OCI-LY3 (cell line): ENCODE measurements at regions not wholly inside any gene's neighbourhood (a gene's known extent, or its start where the extent isn't known, plus 50 kb on each side); places are given as distances from the start of the nearest gene placed in this dataset.
"Not testable (repeated sequence)": the region's sequence is repeated elsewhere in the genome, so short reads cannot be mapped to it uniquely, and the experiment has no call there.

ENCODE experiments used
- H2AFZ ChIP-seq: fragments of 200-600, 300-600 bp; shearing (Covaris generic); 2 replicates; pipeline ENCODE4 v1.6.0; 2014; ENCODE audit warnings: antibody characterized with exemption, low read depth, low read length
- H3K27ac ChIP-seq: fragments of 200-600, 300-600 bp; sonication (generic); 2 replicates; pipeline ENCODE4 v1.5.1; 2014; ENCODE audit warnings: mild to moderate bottlenecking, low read length, moderate library complexity, mixed read lengths
- H3K27me3 ChIP-seq: fragments of 200-600, 300-600 bp; sonication (generic); 2 replicates; pipeline ENCODE4 v1.6.1; 2014; ENCODE audit warnings: low read depth, low read length, mixed read lengths
- H3K36me3 ChIP-seq: fragments of 200-600, 300-600 bp; sonication (generic); replicated peaks from 2 replicates; pipeline ENCODE3; 2014; ENCODE audit warnings: low read depth, low read length, mixed read lengths
- H3K4me1 ChIP-seq: fragments of 300-600, 200-600 bp; sonication (generic); 2 replicates; pipeline ENCODE4 v1.6.1; 2014; ENCODE audit warnings: low read length, mixed read lengths
- H3K4me2 ChIP-seq: fragments of 200-600, 300-600 bp; sonication (generic); 2 replicates; pipeline ENCODE4 v1.6.1; 2014; ENCODE audit warnings: low read length, mixed read lengths
- H3K4me3 ChIP-seq: fragments of 300-600, 200-600 bp; sonication (generic); 2 replicates; pipeline ENCODE4 v1.5.1; 2014; ENCODE audit warnings: antibody characterized with exemption, mild to moderate bottlenecking, low read length, moderate library complexity
- H3K79me2 ChIP-seq: fragments of 300-600, 200-600 bp; shearing (Covaris generic); 2 replicates; pipeline ENCODE4 v1.6.1; 2014; ENCODE audit warnings: mild to moderate bottlenecking, low read length, mixed read lengths
- H3K9ac ChIP-seq: fragments of 300-600, 200-600 bp; shearing (Covaris generic); 2 replicates; pipeline ENCODE4 v1.6.0; 2014; ENCODE audit warnings: mild to moderate bottlenecking, low read length, moderate library complexity
- H3K9me3 ChIP-seq: fragments of 200-600, 300-600 bp; shearing (Covaris generic); 2 replicates; pipeline ENCODE4 v1.6.1; 2014; ENCODE audit warnings: low read length, mixed read lengths; ENCODE audit not compliant: insufficient read depth
- H4K20me1 ChIP-seq: fragments of 200-600, 300-600 bp; sonication (generic); 2 replicates; pipeline ENCODE4 v1.6.1; 2016; ENCODE audit warnings: low read length, mixed read lengths; ENCODE audit not compliant: insufficient read depth
- CTCF ChIP-seq: fragments of 200-600, 300-600 bp; sonication (generic); IDR thresholded peaks from 2 replicates; pipeline ENCODE4 v1.5.1; 2014; ENCODE audit warnings: antibody characterized with exemption, low read length, low read depth
- EZH2phosphoT487 ChIP-seq: fragments of 200-600 bp; shearing (Covaris generic); IDR thresholded peaks from 2 replicates; pipeline ENCODE4 v1.6.1; 2018; ENCODE audit warnings: antibody characterized with exemption, mixed run types, low read depth

DNA sequence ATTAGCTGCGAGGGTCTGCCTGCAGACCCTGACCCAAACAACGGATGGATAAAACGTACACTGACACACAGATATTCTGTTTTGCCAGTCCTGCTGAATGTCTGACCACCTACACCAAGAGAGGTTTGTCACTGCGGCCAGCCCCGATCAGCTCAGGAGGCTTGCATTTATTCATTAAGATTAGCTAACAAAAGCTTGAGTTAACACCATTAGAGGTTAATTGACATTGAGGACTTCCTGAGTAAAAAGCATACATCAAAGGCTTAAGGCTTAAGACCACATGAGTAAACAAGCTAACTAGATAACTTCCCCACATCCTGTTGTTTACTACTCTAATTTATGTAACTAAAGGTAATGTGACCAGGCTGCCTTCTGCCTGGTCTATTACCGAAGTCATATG lies 198.1 kb upstream of the TRPC7 start:
- no peak overlapping the region for H3K9ac ChIP-seq
- no peak for TF ChIP-seq EZH2phosphoT487
- TF ChIP-seq CTCF = no peak
- no peaks in the 10 kb centered on the region for H3K27me3 ChIP-seq
- H3K4me3 ChIP-seq = no peak overlapping the region
- no peaks in the 10 kb centered on the region for H3K4me1 ChIP-seq
- H4K20me1 ChIP-seq = no peaks in the 10 kb centered on the region
- H3K9me3 ChIP-seq = no peaks in the 10 kb centered on the region
- H3K4me2 ChIP-seq = no peak overlapping the region
- no peak overlapping the region for H2AFZ ChIP-seq
- no peaks in the 10 kb centered on the region for H3K79me2 ChIP-seq
- no peaks in the 10 kb centered on the region for H3K36me3 ChIP-seq
- no peak overlapping the region for H3K27ac ChIP-seq

DNA sequence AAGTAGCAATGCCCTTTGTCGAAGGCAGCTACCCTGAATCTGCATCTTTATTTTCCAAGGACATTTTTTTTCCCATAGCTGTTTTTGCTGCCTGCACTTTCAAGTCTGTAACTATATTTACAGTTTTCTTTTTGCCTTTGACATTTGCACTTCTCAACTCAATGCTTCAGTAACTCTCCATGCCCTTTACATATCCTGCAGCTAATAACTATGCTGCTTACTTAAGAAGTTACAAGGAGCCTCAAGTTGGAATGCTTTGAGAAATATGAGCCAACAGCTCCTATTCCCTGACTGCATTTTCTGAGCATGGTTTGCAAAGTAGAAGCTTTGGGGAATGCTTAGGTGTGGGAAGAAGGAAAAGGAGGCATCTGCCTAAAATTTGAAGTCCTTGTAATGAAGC lies 194.8 kb upstream of the TRPC7 start:
- H3K4me2 ChIP-seq = no peak overlapping the region
- H4K20me1 ChIP-seq = no peaks in the 10 kb centered on the region
- H3K9ac ChIP-seq = no peak overlapping the region
- no peak overlapping the region for H3K27ac ChIP-seq
- H3K4me3 ChIP-seq = no peak overlapping the region
- no peaks in the 10 kb centered on the region for H3K27me3 ChIP-seq
- H3K9me3 ChIP-seq = no peaks in the 10 kb centered on the region
- H2AFZ ChIP-seq = no peak overlapping the region
- TF ChIP-seq EZH2phosphoT487 (no peak), CTCF (no peak)
- no peaks in the 10 kb centered on the region for H3K79me2 ChIP-seq
- no peaks in the 10 kb centered on the region for H3K36me3 ChIP-seq
- no peaks in the 10 kb centered on the region for H3K4me1 ChIP-seq

DNA sequence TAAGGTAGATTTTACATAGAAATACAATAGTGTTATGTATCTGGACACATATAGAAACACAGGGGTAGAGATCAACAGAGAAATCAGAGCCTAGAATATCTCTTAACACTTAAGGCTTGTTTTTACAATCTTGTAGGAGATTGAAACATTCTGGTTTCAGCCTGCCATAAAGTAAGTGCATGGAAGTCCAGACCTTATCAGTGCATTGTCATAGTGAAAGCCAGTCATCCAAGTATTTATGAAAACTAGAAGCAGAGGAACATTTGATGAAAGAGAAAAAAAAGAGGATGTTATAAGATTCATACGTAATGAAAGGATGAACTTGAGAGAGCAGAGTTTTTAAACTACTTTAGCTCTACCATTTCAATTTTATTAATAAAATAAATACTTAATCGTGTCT lies 194.3 kb upstream of the TRPC7 start:
- H3K4me2 ChIP-seq = no peak overlapping the region
- H3K27ac ChIP-seq = no peak overlapping the region
- H3K27me3 ChIP-seq = no peaks in the 10 kb centered on the region
- TF ChIP-seq EZH2phosphoT487 = no peak
- no peak for TF ChIP-seq CTCF
- no peaks in the 10 kb centered on the region for H3K9me3 ChIP-seq
- H3K79me2 ChIP-seq = no peaks in the 10 kb centered on the region
- no peaks in the 10 kb centered on the region for H3K36me3 ChIP-seq
- no peak overlapping the region for H3K9ac ChIP-seq
- no peaks in the 10 kb centered on the region for H3K4me1 ChIP-seq
- H2AFZ ChIP-seq = no peak overlapping the region
- no peaks in the 10 kb centered on the region for H4K20me1 ChIP-seq
- no peak overlapping the region for H3K4me3 ChIP-seq

DNA sequence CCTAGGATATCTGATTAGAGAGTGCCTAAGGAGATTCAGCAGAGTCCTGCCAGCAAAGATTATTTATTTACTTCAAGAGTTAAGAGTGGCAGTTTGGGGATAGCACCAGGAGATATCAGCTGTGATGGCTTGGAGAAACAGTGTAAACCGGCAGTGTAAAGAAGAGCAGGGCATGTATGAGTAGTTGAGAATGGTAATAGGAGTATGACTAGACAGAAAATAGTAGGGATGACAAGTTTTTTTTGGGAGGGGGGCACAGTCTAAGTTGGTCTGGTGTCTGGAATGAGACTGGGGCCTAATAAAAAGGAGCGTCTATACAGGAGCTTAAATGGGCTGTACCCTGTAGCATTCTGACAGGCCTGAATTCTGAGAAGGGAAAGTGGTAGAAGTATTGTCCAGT lies 181.8 kb upstream of the TRPC7 start:
- not testable (repeated sequence) for H3K9me3 ChIP-seq, H3K27me3 ChIP-seq, H3K4me3 ChIP-seq, H3K79me2 ChIP-seq, H3K4me1 ChIP-seq, H4K20me1 ChIP-seq, H3K27ac ChIP-seq, H3K36me3 ChIP-seq, H3K4me2 ChIP-seq, H3K9ac ChIP-seq, H2AFZ ChIP-seq

GRCh38 chr5:136546441-136546840 lies 181.1 kb upstream of the TRPC7 start:
- H3K79me2 ChIP-seq, H3K27ac ChIP-seq, H3K4me3 ChIP-seq, H3K9me3 ChIP-seq, H3K9ac ChIP-seq, H3K4me1 ChIP-seq, H3K4me2 ChIP-seq, H3K36me3 ChIP-seq, H2AFZ ChIP-seq, H4K20me1 ChIP-seq, H3K27me3 ChIP-seq: not testable (repeated sequence)

DNA sequence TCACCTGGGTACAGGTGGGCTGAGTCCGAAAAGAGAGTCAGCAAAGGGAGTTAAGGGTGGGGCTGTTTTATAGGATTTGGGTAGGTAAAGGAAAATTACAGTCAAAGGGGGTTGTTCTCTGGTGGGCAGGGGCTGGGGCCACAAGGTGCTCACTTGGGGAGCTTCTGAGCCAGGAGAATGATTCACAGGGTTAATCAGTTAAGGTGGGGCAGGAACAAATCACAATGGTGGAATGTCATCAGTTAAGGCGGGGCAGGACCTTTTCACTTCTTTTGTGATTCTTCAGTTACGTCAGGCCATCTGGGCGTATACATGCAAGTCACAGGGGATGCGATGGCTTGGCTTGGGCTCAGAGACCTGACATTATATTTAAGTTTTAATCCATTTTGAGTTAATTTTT lies 179.7 kb upstream of the TRPC7 start:
- H2AFZ ChIP-seq, H3K4me1 ChIP-seq, H3K27me3 ChIP-seq, H3K4me3 ChIP-seq, H4K20me1 ChIP-seq, H3K79me2 ChIP-seq, H3K36me3 ChIP-seq, H3K27ac ChIP-seq, H3K9me3 ChIP-seq, H3K4me2 ChIP-seq, H3K9ac ChIP-seq: not testable (repeated sequence)
